ENCODE measurements at regions not wholly inside any gene's neighbourhood (a gene's known extent, or its start where the extent isn't known, plus 50 kb on each side); places are given as distances from the start of the nearest gene placed in this dataset.
"Not testable (repeated sequence)": the region's sequence is repeated elsewhere in the genome, so short reads cannot be mapped to it uniquely, and the experiment has no call there.

- Mint-ChIP-seq H3K4me3 (no peak overlapping the region), H3K27me3 (no peaks in the 10 kb centered on the region), H3K36me3 (ENCODE audit: insufficient read depth) (peaks cover 3% of the 10 kb centered on the region), H3K9me3 (no peaks in the 10 kb centered on the region), H3K27ac (ENCODE audit: low read depth) (no peak overlapping the region), H3K4me1 (peaks cover under 1% of the 10 kb centered on the region)
- DNase-seq (ENCODE audit: low spot score in 2 of 2) (no peak), ATAC-seq (replicated peaks; ENCODE audit: extremely low read depth, poor library complexity, severe bottlenecking) (no peak)
These were observed 84.9 kb downstream of the NPIPB11 start for GRCh38 chr16:29321585-29321984.

- Mint-ChIP-seq H3K27ac (ENCODE audit: low read depth) (no peak overlapping the region), H3K27me3 (no peaks in the 10 kb centered on the region), H3K36me3 (ENCODE audit: insufficient read depth) (peaks cover under 1% of the 10 kb centered on the region), H3K4me3 (no peak overlapping the region), H3K4me1 (peaks cover 6% of the 10 kb centered on the region), H3K9me3 (no peaks in the 10 kb centered on the region)
- DNase-seq (ENCODE audit: low spot score in 2 of 2) (no peak), ATAC-seq (replicated peaks; ENCODE audit: extremely low read depth, poor library complexity, severe bottlenecking) (no peak)
These were observed 85.5 kb downstream of the NPIPB11 start for GRCh38 chr16:29321000-29321393.

GRCh38 chr16:29320274-29320999 is 86.1 kb downstream of the NPIPB11 start:
- Mint-ChIP-seq H3K4me3 (no peak overlapping the region), H3K4me1 (peaks cover 6% of the 10 kb centered on the region), H3K27ac (ENCODE audit: low read depth) (no peak overlapping the region), H3K36me3 (ENCODE audit: insufficient read depth) (no peaks in the 10 kb centered on the region), H3K9me3 (no peaks in the 10 kb centered on the region), H3K27me3 (no peaks in the 10 kb centered on the region)
- no peak for ATAC-seq (replicated peaks; ENCODE audit: extremely low read depth, poor library complexity, severe bottlenecking)
- no peak for DNase-seq (ENCODE audit: low spot score in 2 of 2)

GRCh38 chr16:29319726-29320125 is 86.8 kb downstream of the NPIPB11 start:
- no peak for ATAC-seq (replicated peaks; ENCODE audit: extremely low read depth, poor library complexity, severe bottlenecking)
- no peaks in the 10 kb centered on the region for H3K27me3 Mint-ChIP-seq
- no peaks in the 10 kb centered on the region for H3K36me3 Mint-ChIP-seq (ENCODE audit: insufficient read depth)
- H3K27ac Mint-ChIP-seq (ENCODE audit: low read depth): no peak overlapping the region
- H3K9me3 Mint-ChIP-seq: no peaks in the 10 kb centered on the region
- peaks cover 6% of the 10 kb centered on the region for H3K4me1 Mint-ChIP-seq
- no peak overlapping the region for H3K4me3 Mint-ChIP-seq
- no peak for DNase-seq (ENCODE audit: low spot score in 2 of 2)

GRCh38 chr16:29318561-29318968 is 87.9 kb downstream of the NPIPB11 start:
- not testable (repeated sequence) for ATAC-seq (replicated peaks; ENCODE audit: extremely low read depth, poor library complexity, severe bottlenecking); DNase-seq (ENCODE audit: low spot score in 2 of 2); H3K4me1 Mint-ChIP-seq; H3K4me3 Mint-ChIP-seq; H3K27me3 Mint-ChIP-seq; H3K36me3 Mint-ChIP-seq (ENCODE audit: insufficient read depth); H3K27ac Mint-ChIP-seq (ENCODE audit: low read depth); H3K9me3 Mint-ChIP-seq

GRCh38 chr16:29318037-29318436 is 88.5 kb downstream of the NPIPB11 start:
- H3K27me3 Mint-ChIP-seq: no peaks in the 10 kb centered on the region
- H3K27ac Mint-ChIP-seq (ENCODE audit: low read depth): no peak overlapping the region
- ATAC-seq (replicated peaks; ENCODE audit: extremely low read depth, poor library complexity, severe bottlenecking): no peak

GRCh38 chr16:29317269-29317668 is 89.2 kb downstream of the NPIPB11 start:
- no peak for DNase-seq (ENCODE audit: low spot score in 2 of 2)
- no peak overlapping the region for H3K4me3 Mint-ChIP-seq
- H3K27ac Mint-ChIP-seq (ENCODE audit: low read depth): no peak overlapping the region
- no peaks in the 10 kb centered on the region for H3K36me3 Mint-ChIP-seq (ENCODE audit: insufficient read depth)
- H3K9me3 Mint-ChIP-seq: no peaks in the 10 kb centered on the region
- no peak for ATAC-seq (replicated peaks; ENCODE audit: extremely low read depth, poor library complexity, severe bottlenecking)
- H3K27me3 Mint-ChIP-seq: no peaks in the 10 kb centered on the region
- peaks cover 6% of the 10 kb centered on the region for H3K4me1 Mint-ChIP-seq

More at GRCh38 chr16:29318037-29318436, 88.5 kb downstream of the NPIPB11 start:
- H3K36me3 Mint-ChIP-seq (ENCODE audit: insufficient read depth): no peaks in the 10 kb centered on the region
- no peak overlapping the region for H3K4me3 Mint-ChIP-seq
- DNase-seq (ENCODE audit: low spot score in 2 of 2): no peak
- no peaks in the 10 kb centered on the region for H3K9me3 Mint-ChIP-seq
- peaks cover 6% of the 10 kb centered on the region for H3K4me1 Mint-ChIP-seq

GRCh38 chr16:29316761-29317183 is 89.7 kb downstream of the NPIPB11 start:
- Mint-ChIP-seq H3K27me3 (no peaks in the 10 kb centered on the region), H3K36me3 (ENCODE audit: insufficient read depth) (no peaks in the 10 kb centered on the region), H3K9me3 (no peaks in the 10 kb centered on the region), H3K4me1 (peaks cover 6% of the 10 kb centered on the region), H3K4me3 (no peak overlapping the region), H3K27ac (ENCODE audit: low read depth) (no peak overlapping the region)
- ATAC-seq (replicated peaks; ENCODE audit: extremely low read depth, poor library complexity, severe bottlenecking): no peak
- no peak for DNase-seq (ENCODE audit: low spot score in 2 of 2)

- H3K4me1 Mint-ChIP-seq: peaks cover 6% of the 10 kb centered on the region
- no peak for DNase-seq (ENCODE audit: low spot score in 2 of 2)
- no peak for ATAC-seq (replicated peaks; ENCODE audit: extremely low read depth, poor library complexity, severe bottlenecking)
- no peaks in the 10 kb centered on the region for H3K27me3 Mint-ChIP-seq
- H3K36me3 Mint-ChIP-seq (ENCODE audit: insufficient read depth): peaks cover 2% of the 10 kb centered on the region
- no peak overlapping the region for H3K4me3 Mint-ChIP-seq
- no peak overlapping the region for H3K27ac Mint-ChIP-seq (ENCODE audit: low read depth)
- H3K9me3 Mint-ChIP-seq: no peaks in the 10 kb centered on the region
These were observed 90.5 kb downstream of the NPIPB11 start for GRCh38 chr16:29315916-29316517.

- ATAC-seq (replicated peaks; ENCODE audit: extremely low read depth, poor library complexity, severe bottlenecking) (no peak), DNase-seq (ENCODE audit: low spot score in 2 of 2) (no peak)
- no peaks in the 10 kb centered on the region for H3K27me3 Mint-ChIP-seq
- peaks cover 6% of the 10 kb centered on the region for H3K4me1 Mint-ChIP-seq
- H3K36me3 Mint-ChIP-seq (ENCODE audit: insufficient read depth): peaks cover 2% of the 10 kb centered on the region
- no peaks in the 10 kb centered on the region for H3K9me3 Mint-ChIP-seq
- H3K4me3 Mint-ChIP-seq: no peak overlapping the region
- no peak overlapping the region for H3K27ac Mint-ChIP-seq (ENCODE audit: low read depth)
These were observed 91.5 kb downstream of the NPIPB11 start for GRCh38 chr16:29315046-29315445.

- Mint-ChIP-seq H3K9me3 (no peaks in the 10 kb centered on the region), H3K27ac (ENCODE audit: low read depth) (no peak overlapping the region), H3K4me1 (peaks cover 6% of the 10 kb centered on the region), H3K27me3 (no peaks in the 10 kb centered on the region), H3K4me3 (no peak overlapping the region), H3K36me3 (ENCODE audit: insufficient read depth) (peaks cover 2% of the 10 kb centered on the region)
- ATAC-seq (replicated peaks; ENCODE audit: extremely low read depth, poor library complexity, severe bottlenecking) (no peak), DNase-seq (ENCODE audit: low spot score in 2 of 2) (no peak)
These were observed 92.1 kb downstream of the NPIPB11 start for GRCh38 chr16:29314292-29314934.

- ATAC-seq (replicated peaks; ENCODE audit: extremely low read depth, poor library complexity, severe bottlenecking): no peak
- Mint-ChIP-seq H3K27ac (ENCODE audit: low read depth) (no peak overlapping the region), H3K4me1 (peaks cover 13% of the 10 kb centered on the region), H3K27me3 (no peaks in the 10 kb centered on the region), H3K4me3 (no peak overlapping the region), H3K9me3 (no peaks in the 10 kb centered on the region), H3K36me3 (ENCODE audit: insufficient read depth) (peaks cover 2% of the 10 kb centered on the region)
- DNase-seq (ENCODE audit: low spot score in 2 of 2): no peak
These were observed 92.9 kb downstream of the NPIPB11 start for GRCh38 chr16:29313559-29314048.
